ENCODE measurements at regions not wholly inside any gene's neighbourhood (a gene's known extent, or its start where the extent isn't known, plus 50 kb on each side); places are given as distances from the start of the nearest gene placed in this dataset.

GRCh38 chr10:4671451-4672145 is 154.4 kb upstream of the AKR1E2 start:
- TF ChIP-seq CTCF (IDR thresholded peaks at IDR 0.05) = no peak
- no peak for TF ChIP-seq POLR2A (IDR thresholded peaks at IDR 0.05)

Data from testis (tissue), 2 donors.